GM23338 (cell line): ENCODE measurements at regions not wholly inside any gene's neighbourhood (a gene's known extent, or its start where the extent isn't known, plus 50 kb on each side); places are given as distances from the start of the nearest gene placed in this dataset.

Experiments used
- CREB1 ChIP-seq: fragments of 250-450 bp; sonication (Bioruptor Pico); IDR thresholded peaks from 2 replicates; pipeline ENCODE4 v1.5.0; 2020; ENCODE audit warnings: low read depth, mild to moderate bottlenecking, moderate library complexity
- EZH2phosphoT487 ChIP-seq: fragments of 200-600 bp; sonication (generic); IDR thresholded peaks from one replicate; pipeline ENCODE4 v1.8.1; 2018; ENCODE audit warnings: antibody characterized with exemption; ENCODE audit not compliant: unreplicated experiment
- NANOG ChIP-seq: IDR thresholded peaks from 2 replicates; pipeline ENCODE4 v1.6.1; 2016; ENCODE audit warnings: antibody characterized with exemption, borderline replicate concordance
- POLR2AphosphoS5 ChIP-seq: IDR thresholded peaks from 2 replicates; pipeline ENCODE4 v1.6.1; 2016; ENCODE audit warnings: antibody characterized with exemption, low read depth
- TF ChIP-seq, protein P1 (sequence below), 2 experiments: fragments of 200-600 bp in 1 of 2; sonication (generic) in 1 of 2; conservative IDR thresholded peaks; 2 replicates each; pipeline versions ENCODE4 v1.5.1 to v1.6.1; 2016 to 2017; ENCODE audit warnings: antibody characterized with exemption in 2 of 2, low read depth in 2 of 2, mild to moderate bottlenecking in 2 of 2, moderate library complexity in 1 of 2

DNA sequence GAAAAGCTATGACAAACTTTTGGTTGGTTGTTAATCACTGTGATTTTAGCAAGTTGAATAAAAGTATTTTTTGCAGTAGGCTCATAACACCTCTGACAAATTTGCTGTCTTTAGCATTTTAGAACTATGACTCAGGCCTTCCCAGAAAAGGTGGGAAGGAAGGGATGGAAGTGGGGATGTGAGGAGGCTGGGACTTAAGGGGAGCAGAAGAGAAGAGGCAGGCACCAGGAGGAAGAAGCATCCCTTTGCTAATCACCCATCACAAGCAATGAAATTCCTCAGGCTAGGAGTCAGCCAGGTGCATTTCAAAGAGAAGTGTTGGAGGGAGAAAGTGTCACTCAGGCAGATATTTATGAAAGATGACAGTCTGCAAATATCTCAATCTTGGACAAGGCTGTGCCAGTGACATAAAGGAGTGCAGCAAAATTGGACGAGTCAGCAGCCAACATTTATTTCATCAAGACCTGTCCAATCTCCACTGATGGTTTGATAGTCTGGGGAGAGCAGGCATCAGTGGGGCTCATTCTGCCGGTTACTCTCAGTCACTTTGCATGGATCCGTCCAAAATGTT is 337.3 kb upstream of the ARRDC4 start:
- TF ChIP-seq, protein P1, sequence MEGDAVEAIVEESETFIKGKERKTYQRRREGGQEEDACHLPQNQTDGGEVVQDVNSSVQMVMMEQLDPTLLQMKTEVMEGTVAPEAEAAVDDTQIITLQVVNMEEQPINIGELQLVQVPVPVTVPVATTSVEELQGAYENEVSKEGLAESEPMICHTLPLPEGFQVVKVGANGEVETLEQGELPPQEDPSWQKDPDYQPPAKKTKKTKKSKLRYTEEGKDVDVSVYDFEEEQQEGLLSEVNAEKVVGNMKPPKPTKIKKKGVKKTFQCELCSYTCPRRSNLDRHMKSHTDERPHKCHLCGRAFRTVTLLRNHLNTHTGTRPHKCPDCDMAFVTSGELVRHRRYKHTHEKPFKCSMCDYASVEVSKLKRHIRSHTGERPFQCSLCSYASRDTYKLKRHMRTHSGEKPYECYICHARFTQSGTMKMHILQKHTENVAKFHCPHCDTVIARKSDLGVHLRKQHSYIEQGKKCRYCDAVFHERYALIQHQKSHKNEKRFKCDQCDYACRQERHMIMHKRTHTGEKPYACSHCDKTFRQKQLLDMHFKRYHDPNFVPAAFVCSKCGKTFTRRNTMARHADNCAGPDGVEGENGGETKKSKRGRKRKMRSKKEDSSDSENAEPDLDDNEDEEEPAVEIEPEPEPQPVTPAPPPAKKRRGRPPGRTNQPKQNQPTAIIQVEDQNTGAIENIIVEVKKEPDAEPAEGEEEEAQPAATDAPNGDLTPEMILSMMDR (conservative IDR thresholded peaks at IDR 0.05; ENCODE audit: low read depth in 2 of 2): no peak
- TF ChIP-seq NANOG: no peak
- TF ChIP-seq CREB1 (CRISPR knock-in tag): no peak
- TF ChIP-seq POLR2AphosphoS5: no peak
- no peak for TF ChIP-seq EZH2phosphoT487
